ENCODE measurements at regions not wholly inside any gene's neighbourhood (a gene's known extent, or its start where the extent isn't known, plus 50 kb on each side); places are given as distances from the start of the nearest gene placed in this dataset.

DNA sequence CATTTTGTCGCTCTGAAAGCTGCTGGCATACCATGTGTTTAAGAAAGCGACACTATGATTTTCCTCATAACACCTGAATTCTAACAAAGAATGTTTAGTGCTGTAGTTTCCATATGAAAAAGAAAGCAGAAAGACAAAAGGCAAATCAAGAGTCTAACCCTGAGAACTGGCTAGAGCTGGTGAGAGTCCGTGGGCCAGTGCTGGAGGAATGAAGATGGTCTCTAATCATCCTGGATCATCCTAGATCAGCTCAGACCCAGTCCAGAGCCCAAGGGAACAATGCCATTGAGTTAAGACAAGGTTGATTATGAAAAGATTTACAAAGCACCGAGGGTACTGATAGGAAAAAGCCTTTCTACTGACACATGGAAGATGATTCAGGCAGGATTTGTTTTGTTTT lies 73.0 kb upstream of the MYLIP start:
- H3K4me1 Mint-ChIP-seq = peaks cover 0 to 3% (median 0%) of the 10 kb centered on the region in 7 donors
- POLR2A ChIA-PET = no interaction called here
- H3K27me3 Mint-ChIP-seq = peaks cover 0 to 2% (median 0%) of the 10 kb centered on the region in 5 donors
- Histone ChIP-seq H3K36me3 (ENCODE audit: control insufficient read depth in 2 of 3, insufficient read depth in 3 of 3, low read length in 3 of 3) (no peaks in the 10 kb centered on the region), H3K27ac (ENCODE audit: low read depth, low read length) (no peak overlapping the region), H3K4me3 (ENCODE audit: low read length) (no peak overlapping the region), H3K27me3 (ENCODE audit: control insufficient read depth in 2 of 2, insufficient read depth in 2 of 2, low read length in 2 of 2) (no peaks in the 10 kb centered on the region), H3K4me1 (ENCODE audit: control insufficient read depth in 2 of 2, insufficient read depth in 2 of 2, low read length in 2 of 2) (no peaks in the 10 kb centered on the region), H3K9me3 (ENCODE audit: control insufficient read depth in 2 of 3, low read length in 3 of 3) (no peaks in the 10 kb centered on the region)
- H3K36me3 Mint-ChIP-seq = peaks cover 0 to 3% (median 0%) of the 10 kb centered on the region in 5 donors
- H3K27ac Mint-ChIP-seq = no peak overlapping the region
- CTCF ChIA-PET = no interaction called here
- intact Hi-C loops (cut with micrococcal nuclease) = no loop called here
- H3K9me3 Mint-ChIP-seq = peaks cover 0 to 2% (median 0%) of the 10 kb centered on the region in 11 donors
- H3K4me3 Mint-ChIP-seq = no peak overlapping the region
- DNase-seq (no peak), ATAC-seq (no peak)

DNA sequence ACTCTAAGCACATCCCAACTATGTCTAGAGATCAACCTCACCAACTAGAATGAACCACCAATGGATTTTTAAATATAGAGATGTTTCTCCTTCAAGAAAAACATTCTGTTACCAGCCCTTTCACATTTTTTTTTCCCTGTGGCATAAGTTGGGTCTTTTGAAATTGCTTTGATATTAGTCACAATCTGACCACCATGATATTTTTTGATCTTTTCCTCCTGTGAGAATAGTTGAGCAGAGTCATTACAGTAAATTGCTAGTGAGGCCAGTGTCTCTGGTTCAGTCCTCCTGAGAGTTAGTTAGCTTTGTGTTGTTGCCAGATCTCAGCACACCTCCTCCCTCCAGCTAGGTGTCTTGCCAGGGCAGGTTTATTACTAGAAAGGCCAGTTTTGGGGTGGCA lies 79.7 kb upstream of the MYLIP start:
- ChIA-PET POLR2A (no interaction called here), CTCF (no interaction called here)
- ATAC-seq (no peak), DNase-seq (no peak)
- no peak overlapping the region for H3K27ac ChIP-seq (ENCODE audit: low read depth, low read length)
- intact Hi-C loops (cut with micrococcal nuclease) = no loop called here
- H3K9me3 ChIP-seq (ENCODE audit: control insufficient read depth in 2 of 3, low read length in 3 of 3) = no peaks in the 10 kb centered on the region
- Mint-ChIP-seq H3K27ac (no peak overlapping the region), H3K9me3 (peaks cover 0 to 5% (median 0%) of the 10 kb centered on the region in 11 donors), H3K27me3 (peaks cover 0 to 1% (median 0%) of the 10 kb centered on the region in 5 donors), H3K36me3 (peaks cover 0 to 3% (median 0%) of the 10 kb centered on the region in 5 donors), H3K4me1 (no peaks in the 10 kb centered on the region), H3K4me3 (no peak overlapping the region)
- no peaks in the 10 kb centered on the region for H3K4me1 ChIP-seq (ENCODE audit: control insufficient read depth in 2 of 2, insufficient read depth in 2 of 2, low read length in 2 of 2)
- no peaks in the 10 kb centered on the region for H3K36me3 ChIP-seq (ENCODE audit: control insufficient read depth in 2 of 3, insufficient read depth in 3 of 3, low read length in 3 of 3)
- H3K4me3 ChIP-seq (ENCODE audit: low read length) = no peak overlapping the region
- H3K27me3 ChIP-seq (ENCODE audit: control insufficient read depth in 2 of 2, insufficient read depth in 2 of 2, low read length in 2 of 2) = no peaks in the 10 kb centered on the region

DNA sequence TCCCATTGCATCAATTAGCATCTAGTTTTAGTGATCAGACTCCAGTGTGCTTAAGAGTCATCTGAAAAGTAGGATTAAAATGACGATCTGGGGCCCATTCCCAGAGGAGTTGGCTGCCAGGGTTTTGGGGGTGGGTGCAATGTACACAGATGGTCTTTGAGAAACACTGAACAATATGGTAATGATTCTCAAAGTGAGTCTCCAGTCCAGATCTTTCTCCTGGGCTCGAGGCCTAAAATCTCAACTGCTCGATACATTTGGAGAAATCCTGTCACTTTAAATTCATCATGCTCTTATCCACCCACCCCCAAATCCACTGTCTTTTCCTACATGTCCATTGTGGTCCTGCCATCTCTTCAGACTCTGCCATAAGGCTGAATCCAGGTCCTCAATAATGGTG lies 80.7 kb upstream of the MYLIP start:
- H3K27me3 ChIP-seq (ENCODE audit: control insufficient read depth in 2 of 2, insufficient read depth in 2 of 2, low read length in 2 of 2) = no peaks in the 10 kb centered on the region
- Mint-ChIP-seq H3K4me1 (no peaks in the 10 kb centered on the region), H3K27ac (peak overlapping the region in 1 of 9 donors; percentile 12), H3K36me3 (peaks cover 0 to 3% (median 0%) of the 10 kb centered on the region in 5 donors), H3K9me3 (peaks cover 0 to 5% (median 0%) of the 10 kb centered on the region in 11 donors), H3K27me3 (no peaks in the 10 kb centered on the region), H3K4me3 (no peak overlapping the region)
- no peak for ATAC-seq
- no peaks in the 10 kb centered on the region for H3K4me1 ChIP-seq (ENCODE audit: control insufficient read depth in 2 of 2, insufficient read depth in 2 of 2, low read length in 2 of 2)
- H3K4me3 ChIP-seq (ENCODE audit: low read length) = no peak overlapping the region
- H3K27ac ChIP-seq (ENCODE audit: low read depth, low read length) = no peak overlapping the region
- POLR2A ChIA-PET = no interaction called here
- no peaks in the 10 kb centered on the region for H3K36me3 ChIP-seq (ENCODE audit: control insufficient read depth in 2 of 3, insufficient read depth in 3 of 3, low read length in 3 of 3)
- intact Hi-C loops (cut with micrococcal nuclease) = no loop called here
- CTCF ChIA-PET = no interaction called here
- DNase-seq = no peak
- H3K9me3 ChIP-seq (ENCODE audit: control insufficient read depth in 2 of 3, low read length in 3 of 3) = no peaks in the 10 kb centered on the region

DNA sequence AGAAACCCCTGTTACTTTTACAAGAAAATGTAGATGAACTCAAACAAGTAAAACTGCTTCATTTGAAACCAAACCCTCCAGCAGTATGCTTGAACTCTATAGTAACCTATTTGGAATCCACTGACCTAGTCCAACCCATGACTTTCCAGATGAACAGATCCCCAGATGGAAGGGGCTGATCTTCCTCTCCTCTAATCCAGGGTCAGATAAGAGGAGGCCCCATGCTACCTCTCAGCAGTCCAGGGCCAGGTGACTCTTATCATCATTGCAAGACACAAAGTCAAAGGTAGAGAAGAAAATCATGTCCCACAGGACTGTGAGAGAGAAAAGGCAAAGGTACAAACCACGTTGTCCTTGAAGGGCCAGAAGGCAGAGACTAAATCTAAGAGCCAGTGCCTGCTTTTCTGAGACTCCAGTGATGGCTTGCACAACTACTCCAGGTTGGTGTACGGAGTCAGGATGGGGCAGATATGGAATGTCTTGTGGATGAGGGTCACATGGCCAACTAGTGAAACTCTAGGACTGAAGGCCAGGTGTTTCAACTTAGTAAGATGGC lies 81.4 kb upstream of the MYLIP start:
- no peaks in the 10 kb centered on the region for H3K4me1 Mint-ChIP-seq
- ChIA-PET POLR2A (no interaction called here), CTCF (interaction anchor here (0.6 kb wide), 1 partner anchor 1953 kb away, joined by 5 read pairs; no protein-coding TSS in a partner anchor)
- intact Hi-C loops (cut with micrococcal nuclease) = no loop called here
- H3K27me3 ChIP-seq (ENCODE audit: control insufficient read depth in 2 of 2, insufficient read depth in 2 of 2, low read length in 2 of 2) = no peaks in the 10 kb centered on the region
- no peaks in the 10 kb centered on the region for H3K27me3 Mint-ChIP-seq
- ATAC-seq (no peak), DNase-seq (no peak)
- no peak overlapping the region for H3K27ac Mint-ChIP-seq
- H3K27ac ChIP-seq (ENCODE audit: low read depth, low read length) = no peak overlapping the region
- no peak overlapping the region for H3K4me3 ChIP-seq (ENCODE audit: low read length)
- no peaks in the 10 kb centered on the region for H3K9me3 ChIP-seq (ENCODE audit: control insufficient read depth in 2 of 3, low read length in 3 of 3)
- no peaks in the 10 kb centered on the region for H3K4me1 ChIP-seq (ENCODE audit: control insufficient read depth in 2 of 2, insufficient read depth in 2 of 2, low read length in 2 of 2)
- H3K4me3 Mint-ChIP-seq = no peak overlapping the region
- H3K9me3 Mint-ChIP-seq = peaks cover 0 to 5% (median 0%) of the 10 kb centered on the region in 11 donors
- H3K36me3 ChIP-seq (ENCODE audit: control insufficient read depth in 2 of 3, insufficient read depth in 3 of 3, low read length in 3 of 3) = no peaks in the 10 kb centered on the region
- peaks cover 0 to 3% (median 0%) of the 10 kb centered on the region in 5 donors for H3K36me3 Mint-ChIP-seq

DNA sequence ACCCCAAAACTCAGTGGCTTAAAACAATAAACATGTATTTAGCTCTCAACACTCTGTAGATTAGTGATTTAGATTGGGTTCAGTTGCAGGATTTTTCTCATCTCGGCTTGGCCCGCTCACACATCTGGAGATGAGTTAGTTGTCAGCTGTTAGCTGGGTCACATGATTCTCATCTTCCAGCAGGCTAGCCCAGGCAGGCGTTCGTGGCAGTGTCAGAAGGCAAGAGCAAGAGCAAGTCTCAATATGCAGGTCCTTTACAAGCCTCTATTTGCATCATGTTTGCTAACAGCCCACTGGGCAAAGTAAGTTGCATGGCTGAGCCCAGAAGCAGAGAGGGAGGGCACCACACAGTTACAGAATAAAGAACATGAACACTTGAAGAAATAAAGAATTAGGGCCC lies 83.6 kb upstream of the MYLIP start:
- Mint-ChIP-seq H3K9me3 (peaks cover 0 to 5% (median 0%) of the 10 kb centered on the region in 11 donors), H3K27me3 (no peaks in the 10 kb centered on the region), H3K4me1 (no peaks in the 10 kb centered on the region), H3K4me3 (no peak overlapping the region), H3K36me3 (no peaks in the 10 kb centered on the region), H3K27ac (no peak overlapping the region)
- DNase-seq (no peak), ATAC-seq (no peak)
- Histone ChIP-seq H3K27me3 (ENCODE audit: control insufficient read depth in 2 of 2, insufficient read depth in 2 of 2, low read length in 2 of 2) (no peaks in the 10 kb centered on the region), H3K9me3 (ENCODE audit: control insufficient read depth in 2 of 3, low read length in 3 of 3) (no peaks in the 10 kb centered on the region), H3K36me3 (ENCODE audit: control insufficient read depth in 2 of 3, insufficient read depth in 3 of 3, low read length in 3 of 3) (no peaks in the 10 kb centered on the region), H3K4me3 (ENCODE audit: low read length) (no peak overlapping the region), H3K27ac (ENCODE audit: low read depth, low read length) (no peak overlapping the region), H3K4me1 (ENCODE audit: control insufficient read depth in 2 of 2, insufficient read depth in 2 of 2, low read length in 2 of 2) (no peaks in the 10 kb centered on the region)
- ChIA-PET CTCF (no interaction called here), POLR2A (no interaction called here)
- intact Hi-C loops (cut with micrococcal nuclease) = no loop called here

DNA sequence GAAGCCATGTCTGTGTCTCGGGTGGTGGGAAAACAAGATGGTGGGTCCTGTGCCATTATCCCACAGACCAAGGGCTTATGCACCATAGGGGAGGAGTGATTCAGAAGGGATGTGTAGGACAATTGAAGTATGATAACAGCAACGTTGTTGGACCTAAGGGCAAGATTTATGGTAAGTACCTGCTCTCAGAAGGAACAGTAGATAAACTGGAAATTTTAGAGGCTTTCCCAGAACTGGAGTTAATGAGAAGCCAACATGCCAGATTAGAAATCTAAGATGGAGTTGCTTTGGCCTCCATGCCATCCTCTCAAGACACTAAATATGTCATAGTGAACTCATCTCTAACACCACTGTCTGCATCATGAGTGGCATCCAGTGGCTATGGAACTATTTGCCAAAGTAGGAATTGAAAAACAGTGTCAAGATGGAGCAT lies 84.7 kb upstream of the MYLIP start:
- H3K27ac Mint-ChIP-seq = no peak overlapping the region
- Histone ChIP-seq H3K4me1 (ENCODE audit: control insufficient read depth in 2 of 2, insufficient read depth in 2 of 2, low read length in 2 of 2) (no peaks in the 10 kb centered on the region), H3K27ac (ENCODE audit: low read depth, low read length) (no peak overlapping the region), H3K36me3 (ENCODE audit: control insufficient read depth in 2 of 3, insufficient read depth in 3 of 3, low read length in 3 of 3) (no peaks in the 10 kb centered on the region), H3K9me3 (ENCODE audit: control insufficient read depth in 2 of 3, low read length in 3 of 3) (no peaks in the 10 kb centered on the region), H3K4me3 (ENCODE audit: low read length) (no peak overlapping the region), H3K27me3 (ENCODE audit: control insufficient read depth in 2 of 2, insufficient read depth in 2 of 2, low read length in 2 of 2) (no peaks in the 10 kb centered on the region)
- intact Hi-C loops (cut with micrococcal nuclease) = no loop called here
- H3K9me3 Mint-ChIP-seq = peaks cover 0 to 7% (median 0%) of the 10 kb centered on the region in 11 donors
- H3K4me3 Mint-ChIP-seq = no peak overlapping the region
- POLR2A ChIA-PET = no interaction called here
- H3K36me3 Mint-ChIP-seq = peaks cover 0 to 3% (median 0%) of the 10 kb centered on the region in 5 donors
- CTCF ChIA-PET = no interaction called here
- H3K27me3 Mint-ChIP-seq = no peaks in the 10 kb centered on the region
- no peaks in the 10 kb centered on the region for H3K4me1 Mint-ChIP-seq
- ATAC-seq (no peak), DNase-seq (no peak)
